ENCODE measurements at regions not wholly inside any gene's neighbourhood (a gene's known extent, or its start where the extent isn't known, plus 50 kb on each side); places are given as distances from the start of the nearest gene placed in this dataset.

DNA sequence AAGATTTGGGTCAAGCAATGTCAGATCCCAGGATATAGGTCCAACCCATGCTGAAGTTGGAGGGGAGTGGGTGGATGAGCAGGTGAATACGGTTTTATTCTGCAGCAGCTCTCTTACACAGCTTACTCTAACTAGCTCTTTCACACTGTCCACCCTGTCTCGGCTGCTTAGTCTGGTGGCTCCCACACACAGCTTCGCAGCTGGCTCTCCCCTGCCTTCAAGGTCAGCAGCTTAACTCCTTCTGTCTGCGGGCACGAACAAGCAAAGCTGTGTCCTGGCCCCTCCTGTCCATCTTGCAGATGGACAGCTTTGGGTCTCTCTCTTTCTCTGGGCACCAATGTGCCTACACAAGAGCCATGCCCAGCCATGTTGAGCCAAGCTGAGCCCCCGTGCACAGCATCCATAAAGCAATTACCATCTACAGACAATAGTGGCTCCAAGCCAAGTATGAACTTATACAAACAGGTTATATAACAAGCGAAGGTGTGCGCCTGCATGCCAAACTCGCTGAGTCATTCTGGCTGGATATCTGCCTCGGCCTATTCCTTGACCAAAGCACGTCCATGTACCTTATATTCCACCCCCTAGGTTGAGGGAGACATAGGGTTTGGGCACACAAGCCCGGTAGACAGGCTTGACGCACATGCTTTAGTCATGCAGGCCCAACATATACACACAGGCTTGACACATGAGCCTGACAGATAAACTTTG is 1307.8 kb upstream of the RAG2 start:
- TF ChIP-seq EZH2 (IDR thresholded peaks at IDR 0.05; ENCODE audit: insufficient read depth, poor library complexity, severe bottlenecking) (no peak), EZH2phosphoT487 (IDR thresholded peaks at IDR 0.05; ENCODE audit: insufficient read depth, low read depth) (no peak)

Data from GM23248 (cell line).